ENCODE measurements at regions not wholly inside any gene's neighbourhood (a gene's known extent, or its start where the extent isn't known, plus 50 kb on each side); places are given as distances from the start of the nearest gene placed in this dataset.

GRCh38 chr1:238722812-238723211 is 663.6 kb upstream of the CHRM3 start:
- TF ChIP-seq CTCF (IDR thresholded peaks at IDR 0.05) = no peak
- TF ChIP-seq ZFX (IDR thresholded peaks at IDR 0.05; ENCODE audit: borderline replicate concordance) = no peak

Data from 22Rv1 (cell line).